Astrocyte (in vitro differentiated cells and primary cell): ENCODE measurements at regions not wholly inside any gene's neighbourhood (a gene's known extent, or its start where the extent isn't known, plus 50 kb on each side); places are given as distances from the start of the nearest gene placed in this dataset.
A peak's percentile ranks its signal among the peaks of the same experiment; 100 is the strongest.
"Not testable (repeated sequence)": the region's sequence is repeated elsewhere in the genome, so short reads cannot be mapped to it uniquely, and the experiment has no call there.

Source experiments
- DNase-seq: peaks from one replicate; pipeline ENCODE4 v3.0.0-alpha.2; 2010; ENCODE audit warnings: low read depth
- FAIRE-seq: peaks from 2 replicates; lab custom pipeline; 2011; peaks lifted over from hg19 to GRCh38; lab: Jason Lieb, UNC
- H2AFZ ChIP-seq: 2 replicates; pipeline ENCODE4 v1.6.0; 2012; ENCODE audit warnings: low read depth, low read length, inconsistent platforms
- H3K27ac ChIP-seq: 2 replicates; pipeline ENCODE4 v1.5.1; 2011; ENCODE audit warnings: low read depth, low read length, inconsistent platforms
- H3K27me3 ChIP-seq: 2 replicates; pipeline ENCODE4 v1.6.0; 2011; ENCODE audit warnings: low read length, inconsistent platforms; ENCODE audit not compliant: insufficient read depth
- H3K36me3 ChIP-seq: 2 replicates; pipeline ENCODE4 v1.5.1; 2011; ENCODE audit warnings: low read length, inconsistent platforms; ENCODE audit not compliant: insufficient read depth
- H3K4me1 ChIP-seq: 2 replicates; pipeline ENCODE4 v1.5.1; 2011; ENCODE audit warnings: low read length, inconsistent platforms; ENCODE audit not compliant: insufficient read depth
- H3K4me2 ChIP-seq: 2 replicates; pipeline ENCODE4 v1.6.0; 2012; ENCODE audit warnings: low read length, inconsistent platforms
- H3K4me3 ChIP-seq: 2 replicates; pipeline ENCODE4 v1.5.1; 2011; ENCODE audit warnings: low read depth, mild to moderate bottlenecking, low read length, inconsistent platforms; ENCODE audit not compliant: insufficient read depth
- H3K79me2 ChIP-seq: 2 replicates; pipeline ENCODE4 v1.6.0; 2012; ENCODE audit warnings: mild to moderate bottlenecking, low read length, inconsistent platforms; ENCODE audit not compliant: insufficient read depth
- H3K9ac ChIP-seq: 2 replicates; pipeline ENCODE4 v1.6.0; 2012; ENCODE audit warnings: mild to moderate bottlenecking, low read length, inconsistent platforms
- H3K9me3 ChIP-seq: 2 replicates; pipeline ENCODE4 v1.5.1; 2012; ENCODE audit warnings: low read depth, mild to moderate bottlenecking, low read length, inconsistent platforms; ENCODE audit not compliant: insufficient read depth
- H4K20me1 ChIP-seq: 2 replicates; pipeline ENCODE4 v1.6.0; 2012; ENCODE audit warnings: low read length, inconsistent platforms; ENCODE audit not compliant: insufficient read depth
- H3K27ac Mint-ChIP-seq: one replicate; pipeline ENCODE4 v1.8.0; 2021; ENCODE audit warnings: mild to moderate bottlenecking, mixed read lengths; ENCODE audit not compliant: unreplicated experiment
- H3K27me3 Mint-ChIP-seq: one replicate; pipeline ENCODE4 v1.8.0; 2021; ENCODE audit warnings: low read depth, mixed read lengths; ENCODE audit not compliant: unreplicated experiment
- H3K36me3 Mint-ChIP-seq: one replicate; pipeline ENCODE4 v1.8.0; 2021; ENCODE audit warnings: low read depth, mixed read lengths; ENCODE audit not compliant: unreplicated experiment
- H3K4me1 Mint-ChIP-seq: one replicate; pipeline ENCODE4 v1.8.0; 2021; ENCODE audit warnings: low read depth, mixed read lengths; ENCODE audit not compliant: unreplicated experiment
- H3K4me3 Mint-ChIP-seq: one replicate; pipeline ENCODE4 v1.8.0; 2021; ENCODE audit warnings: mild to moderate bottlenecking, moderate library complexity, mixed read lengths; ENCODE audit not compliant: unreplicated experiment
- H3K9me3 Mint-ChIP-seq: one replicate; pipeline ENCODE4 v1.8.0; 2021; ENCODE audit warnings: mild to moderate bottlenecking, mixed read lengths; ENCODE audit not compliant: unreplicated experiment
- EZH2 ChIP-seq: IDR thresholded peaks from 2 replicates; pipeline ENCODE4 v1.6.1; 2012; ENCODE audit warnings: mild to moderate bottlenecking, low read length, inconsistent platforms; ENCODE audit not compliant: insufficient read depth
- TF ChIP-seq, protein P1 (sequence below): IDR thresholded peaks from 2 replicates; pipeline ENCODE4 v1.5.1; 2011; ENCODE audit warnings: low read depth, mild to moderate bottlenecking, inconsistent platforms, low read length, moderate library complexity; ENCODE audit not compliant: insufficient read depth

DNA sequence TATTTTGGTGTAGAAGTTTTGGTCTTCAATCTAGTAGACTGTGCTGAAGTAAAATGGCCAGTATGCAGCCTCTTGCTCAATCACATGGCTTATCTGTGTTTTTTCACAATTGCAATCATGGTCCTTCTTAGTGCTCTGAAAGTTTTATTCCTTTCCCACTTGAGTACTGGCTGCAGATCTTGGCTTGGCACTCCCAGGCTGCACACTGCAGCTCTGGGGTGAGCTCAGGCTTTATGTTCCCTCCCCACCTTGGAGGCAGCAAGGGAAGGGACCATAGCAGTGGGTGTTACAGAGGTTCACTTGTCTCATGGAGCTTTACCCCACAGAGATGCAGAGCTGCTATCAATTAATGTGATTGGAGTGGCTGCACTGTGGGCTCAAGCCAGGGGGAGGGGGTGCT is 156.0 kb downstream of the TENT5D start:
- H3K27me3 Mint-ChIP-seq: no peaks in the 10 kb centered on the region
- no peaks in the 10 kb centered on the region for H3K36me3 ChIP-seq
- no peaks in the 10 kb centered on the region for H3K27me3 ChIP-seq
- peaks cover 10% of the 10 kb centered on the region for H3K4me1 Mint-ChIP-seq
- no peak overlapping the region for H2AFZ ChIP-seq
- TF ChIP-seq, protein P1, sequence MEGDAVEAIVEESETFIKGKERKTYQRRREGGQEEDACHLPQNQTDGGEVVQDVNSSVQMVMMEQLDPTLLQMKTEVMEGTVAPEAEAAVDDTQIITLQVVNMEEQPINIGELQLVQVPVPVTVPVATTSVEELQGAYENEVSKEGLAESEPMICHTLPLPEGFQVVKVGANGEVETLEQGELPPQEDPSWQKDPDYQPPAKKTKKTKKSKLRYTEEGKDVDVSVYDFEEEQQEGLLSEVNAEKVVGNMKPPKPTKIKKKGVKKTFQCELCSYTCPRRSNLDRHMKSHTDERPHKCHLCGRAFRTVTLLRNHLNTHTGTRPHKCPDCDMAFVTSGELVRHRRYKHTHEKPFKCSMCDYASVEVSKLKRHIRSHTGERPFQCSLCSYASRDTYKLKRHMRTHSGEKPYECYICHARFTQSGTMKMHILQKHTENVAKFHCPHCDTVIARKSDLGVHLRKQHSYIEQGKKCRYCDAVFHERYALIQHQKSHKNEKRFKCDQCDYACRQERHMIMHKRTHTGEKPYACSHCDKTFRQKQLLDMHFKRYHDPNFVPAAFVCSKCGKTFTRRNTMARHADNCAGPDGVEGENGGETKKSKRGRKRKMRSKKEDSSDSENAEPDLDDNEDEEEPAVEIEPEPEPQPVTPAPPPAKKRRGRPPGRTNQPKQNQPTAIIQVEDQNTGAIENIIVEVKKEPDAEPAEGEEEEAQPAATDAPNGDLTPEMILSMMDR: no peak
- no peak for TF ChIP-seq EZH2
- no peak overlapping the region for H3K4me3 Mint-ChIP-seq
- no peak overlapping the region for H3K4me3 ChIP-seq
- no peaks in the 10 kb centered on the region for H3K36me3 Mint-ChIP-seq
- H3K9me3 Mint-ChIP-seq: peaks cover 5% of the 10 kb centered on the region
- no peaks in the 10 kb centered on the region for H3K79me2 ChIP-seq
- no peaks in the 10 kb centered on the region for H3K4me1 ChIP-seq
- H3K4me2 ChIP-seq: no peak overlapping the region
- no peak overlapping the region for H3K9ac ChIP-seq
- H4K20me1 ChIP-seq: no peaks in the 10 kb centered on the region
- no peak for DNase-seq
- no peaks in the 10 kb centered on the region for H3K9me3 ChIP-seq
- no peak for FAIRE-seq
- no peak overlapping the region for H3K27ac ChIP-seq
- H3K27ac Mint-ChIP-seq: no peak overlapping the region

DNA sequence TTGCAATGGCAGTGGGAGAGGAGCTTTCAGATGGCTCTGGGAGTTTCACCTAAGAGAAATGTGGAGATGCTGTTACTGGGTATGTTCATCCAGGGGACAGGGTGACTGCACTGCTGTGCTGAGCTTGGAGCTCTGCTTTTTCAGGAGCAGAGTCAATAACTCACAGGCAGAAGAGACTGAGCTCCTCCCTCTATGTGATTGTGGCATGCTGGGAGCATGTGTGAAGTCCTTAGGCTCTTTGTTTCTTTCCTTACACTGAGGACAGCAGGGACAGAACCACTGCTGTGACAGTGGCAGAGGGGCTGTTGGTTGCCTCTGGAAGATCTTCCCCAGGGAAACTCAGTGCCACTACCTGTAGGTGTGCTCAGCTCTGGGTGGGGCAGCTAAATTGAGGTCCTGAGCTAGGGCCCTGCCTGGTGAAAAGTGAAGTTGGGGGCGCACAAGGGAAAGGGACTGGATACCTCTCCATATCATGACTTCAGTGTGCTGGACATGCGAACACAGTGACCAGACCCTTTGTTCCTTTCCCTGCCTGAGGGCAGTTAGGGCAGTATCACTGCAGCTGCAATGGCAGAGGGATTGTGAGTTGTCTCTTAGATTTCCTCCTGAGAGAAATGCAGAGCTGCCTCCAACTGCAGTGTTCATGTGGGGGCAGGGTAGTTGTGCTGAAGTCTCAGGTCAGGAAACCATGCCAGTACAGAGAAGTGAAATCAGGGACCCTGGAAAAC is 156.7 kb downstream of the TENT5D start:
- Histone ChIP-seq H3K4me2 (no peak overlapping the region), H3K79me2 (no peaks in the 10 kb centered on the region), H2AFZ (no peak overlapping the region), H4K20me1 (no peaks in the 10 kb centered on the region), H3K4me3 (no peak overlapping the region), H3K9ac (no peak overlapping the region), H3K4me1 (no peaks in the 10 kb centered on the region), H3K36me3 (no peaks in the 10 kb centered on the region), H3K9me3 (no peaks in the 10 kb centered on the region), H3K27me3 (no peaks in the 10 kb centered on the region), H3K27ac (no peak overlapping the region)
- FAIRE-seq (no peak), DNase-seq (no peak)
- Mint-ChIP-seq H3K27me3 (no peaks in the 10 kb centered on the region), H3K36me3 (no peaks in the 10 kb centered on the region), H3K27ac (no peak overlapping the region), H3K4me1 (peaks cover 10% of the 10 kb centered on the region), H3K4me3 (no peak overlapping the region), H3K9me3 (peaks cover 5% of the 10 kb centered on the region)
- TF ChIP-seq, protein P1: no peak
- TF ChIP-seq EZH2: no peak

DNA sequence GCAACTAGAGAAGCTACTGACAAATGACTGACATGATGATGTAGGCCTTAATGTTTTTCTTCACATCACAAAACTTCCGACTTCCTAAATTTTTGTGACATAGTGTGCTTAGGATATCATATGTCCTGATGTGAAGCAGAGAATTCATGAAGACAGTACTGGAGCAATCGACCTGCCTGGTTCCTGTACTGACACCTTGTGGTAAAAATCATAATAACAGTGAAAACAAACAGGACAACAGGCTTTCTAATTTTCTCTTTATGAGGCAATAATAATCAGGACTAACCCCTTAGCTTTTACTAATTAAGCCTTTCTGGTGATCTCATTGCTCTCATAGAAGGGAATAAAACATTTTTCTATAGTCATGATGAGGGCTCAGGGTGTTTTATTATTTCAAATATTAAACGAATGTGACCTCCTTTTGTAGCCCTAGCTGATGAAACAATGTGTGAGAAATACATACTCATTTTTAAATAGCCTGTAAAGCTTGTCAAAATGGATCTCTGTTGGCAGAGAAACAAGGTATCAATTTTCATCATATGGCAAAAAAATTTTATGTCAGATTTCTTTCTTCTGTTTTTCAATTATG is 158.4 kb downstream of the TENT5D start:
- no peaks in the 10 kb centered on the region for H4K20me1 ChIP-seq
- no peaks in the 10 kb centered on the region for H3K27me3 ChIP-seq
- no peak overlapping the region for H3K27ac ChIP-seq
- no peak overlapping the region for H3K9ac ChIP-seq
- H3K4me1 ChIP-seq: no peaks in the 10 kb centered on the region
- no peak overlapping the region for H3K4me3 ChIP-seq
- no peak overlapping the region for H3K4me2 ChIP-seq
- Mint-ChIP-seq H3K4me1 (peaks cover 10% of the 10 kb centered on the region), H3K36me3 (no peaks in the 10 kb centered on the region), H3K27me3 (no peaks in the 10 kb centered on the region), H3K9me3 (peaks cover 3% of the 10 kb centered on the region), H3K27ac (no peak overlapping the region), H3K4me3 (no peak overlapping the region)
- no peaks in the 10 kb centered on the region for H3K79me2 ChIP-seq
- FAIRE-seq: peak; percentile 98
- no peak for TF ChIP-seq EZH2
- TF ChIP-seq, protein P1: peak; percentile 30
- H3K36me3 ChIP-seq: no peaks in the 10 kb centered on the region
- no peak overlapping the region for H2AFZ ChIP-seq
- H3K9me3 ChIP-seq: no peaks in the 10 kb centered on the region
- DNase-seq: no peak

DNA sequence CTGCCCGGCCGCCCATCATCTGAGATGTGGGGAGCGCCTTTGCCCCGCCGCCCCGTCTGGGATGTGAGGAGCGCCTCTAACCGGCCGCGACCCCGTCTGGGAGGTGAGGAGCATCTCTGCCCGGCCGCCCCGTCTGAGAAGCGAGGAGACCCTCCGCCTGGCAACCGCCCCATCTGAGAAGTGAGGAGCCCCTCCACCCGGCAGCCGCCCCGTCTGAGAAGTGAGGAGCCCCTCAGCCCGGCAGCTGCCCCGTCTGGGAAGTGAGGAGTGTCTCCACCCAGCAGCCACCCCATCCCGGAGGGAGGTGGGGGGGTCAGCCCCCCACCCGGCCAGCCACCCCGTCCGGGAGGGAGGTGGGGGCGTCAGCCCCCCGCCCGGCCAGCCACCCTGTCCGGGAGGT is 170.7 kb downstream of the TENT5D start:
- H2AFZ ChIP-seq, H3K27me3 Mint-ChIP-seq, H3K27ac Mint-ChIP-seq, H4K20me1 ChIP-seq, H3K36me3 ChIP-seq, H3K4me3 Mint-ChIP-seq, H3K4me1 ChIP-seq, FAIRE-seq, H3K27ac ChIP-seq, H3K79me2 ChIP-seq, H3K27me3 ChIP-seq, H3K36me3 Mint-ChIP-seq, H3K4me1 Mint-ChIP-seq, H3K4me2 ChIP-seq, H3K9me3 Mint-ChIP-seq, H3K9me3 ChIP-seq, H3K9ac ChIP-seq, H3K4me3 ChIP-seq, DNase-seq: not testable (repeated sequence)
